ENCODE measurements at regions not wholly inside any gene's neighbourhood (a gene's known extent, or its start where the extent isn't known, plus 50 kb on each side); places are given as distances from the start of the nearest gene placed in this dataset.
"Not testable (repeated sequence)": the region's sequence is repeated elsewhere in the genome, so short reads cannot be mapped to it uniquely, and the experiment has no call there.

GRCh38 chr2:153268941-153269461, 209.6 kb downstream of the RPRM start:
- TF ChIP-seq, protein P1, sequence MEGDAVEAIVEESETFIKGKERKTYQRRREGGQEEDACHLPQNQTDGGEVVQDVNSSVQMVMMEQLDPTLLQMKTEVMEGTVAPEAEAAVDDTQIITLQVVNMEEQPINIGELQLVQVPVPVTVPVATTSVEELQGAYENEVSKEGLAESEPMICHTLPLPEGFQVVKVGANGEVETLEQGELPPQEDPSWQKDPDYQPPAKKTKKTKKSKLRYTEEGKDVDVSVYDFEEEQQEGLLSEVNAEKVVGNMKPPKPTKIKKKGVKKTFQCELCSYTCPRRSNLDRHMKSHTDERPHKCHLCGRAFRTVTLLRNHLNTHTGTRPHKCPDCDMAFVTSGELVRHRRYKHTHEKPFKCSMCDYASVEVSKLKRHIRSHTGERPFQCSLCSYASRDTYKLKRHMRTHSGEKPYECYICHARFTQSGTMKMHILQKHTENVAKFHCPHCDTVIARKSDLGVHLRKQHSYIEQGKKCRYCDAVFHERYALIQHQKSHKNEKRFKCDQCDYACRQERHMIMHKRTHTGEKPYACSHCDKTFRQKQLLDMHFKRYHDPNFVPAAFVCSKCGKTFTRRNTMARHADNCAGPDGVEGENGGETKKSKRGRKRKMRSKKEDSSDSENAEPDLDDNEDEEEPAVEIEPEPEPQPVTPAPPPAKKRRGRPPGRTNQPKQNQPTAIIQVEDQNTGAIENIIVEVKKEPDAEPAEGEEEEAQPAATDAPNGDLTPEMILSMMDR (IDR thresholded peaks at IDR 0.05), result no peak
- H3K27me3 ChIP-seq (ENCODE audit: control insufficient read depth, insufficient read depth, low read length), result no peaks in the 10 kb centered on the region
- H3K36me3 ChIP-seq (ENCODE audit: control insufficient read depth, insufficient read depth, low read length), result no peaks in the 10 kb centered on the region
- no peaks in the 10 kb centered on the region for H3K4me1 ChIP-seq
- H2AFZ ChIP-seq, result no peak overlapping the region
- H3K79me2 ChIP-seq, result no peaks in the 10 kb centered on the region
- no peak overlapping the region for H3K27ac ChIP-seq
- H3K4me3 ChIP-seq (ENCODE audit: low read depth, low read length), result no peak overlapping the region
- no peak overlapping the region for H3K4me2 ChIP-seq (ENCODE audit: low read length)
- no peaks in the 10 kb centered on the region for H3K9me3 ChIP-seq (ENCODE audit: control insufficient read depth, low read length)
- H3K9ac ChIP-seq, result no peak overlapping the region

DNA sequence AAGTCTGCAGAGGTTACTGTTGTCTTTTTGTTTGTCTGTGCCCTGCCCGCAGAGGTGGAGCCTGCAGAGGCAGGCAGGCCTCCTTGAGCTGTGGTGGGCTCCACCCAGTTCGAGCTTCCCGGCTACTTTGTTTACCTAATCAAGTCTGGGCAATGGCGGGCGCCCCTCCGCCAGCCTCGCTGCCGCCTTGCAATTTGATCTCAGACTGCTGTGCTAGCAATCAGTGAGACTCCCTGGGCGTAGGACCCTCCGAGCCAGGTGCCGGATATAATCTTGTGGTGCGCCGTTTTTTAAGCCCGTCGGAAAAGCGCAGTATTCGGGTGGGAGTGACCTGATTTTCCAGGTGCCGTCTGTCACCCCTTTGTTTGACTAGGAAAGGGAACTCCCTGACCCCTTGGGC, 221.7 kb downstream of the RPRM start:
- H3K9me3 ChIP-seq (ENCODE audit: control insufficient read depth, low read length); H3K79me2 ChIP-seq; H2AFZ ChIP-seq; H3K4me1 ChIP-seq; H3K27ac ChIP-seq; H3K27me3 ChIP-seq (ENCODE audit: control insufficient read depth, insufficient read depth, low read length); H3K4me2 ChIP-seq (ENCODE audit: low read length); H3K9ac ChIP-seq; H3K4me3 ChIP-seq (ENCODE audit: low read depth, low read length); H3K36me3 ChIP-seq (ENCODE audit: control insufficient read depth, insufficient read depth, low read length): not testable (repeated sequence)

- not testable (repeated sequence) for H3K4me3 ChIP-seq (ENCODE audit: low read depth, low read length); H3K36me3 ChIP-seq (ENCODE audit: control insufficient read depth, insufficient read depth, low read length); H3K9me3 ChIP-seq (ENCODE audit: control insufficient read depth, low read length); H3K9ac ChIP-seq; H3K4me1 ChIP-seq; H2AFZ ChIP-seq; H3K27ac ChIP-seq; H3K79me2 ChIP-seq; H3K27me3 ChIP-seq (ENCODE audit: control insufficient read depth, insufficient read depth, low read length); H3K4me2 ChIP-seq (ENCODE audit: low read length)
Measured at GRCh38 chr2:153246636-153247035, 231.9 kb downstream of the RPRM start.

GRCh38 chr2:153235516-153235915, 243.0 kb downstream of the RPRM start:
- Histone ChIP-seq H2AFZ (no peak overlapping the region), H3K4me2 (ENCODE audit: low read length) (no peak overlapping the region), H3K27ac (no peak overlapping the region), H3K79me2 (no peaks in the 10 kb centered on the region), H3K9me3 (ENCODE audit: control insufficient read depth, low read length) (no peaks in the 10 kb centered on the region), H3K36me3 (ENCODE audit: control insufficient read depth, insufficient read depth, low read length) (no peaks in the 10 kb centered on the region), H3K4me1 (no peaks in the 10 kb centered on the region), H3K27me3 (ENCODE audit: control insufficient read depth, insufficient read depth, low read length) (no peaks in the 10 kb centered on the region), H3K4me3 (ENCODE audit: low read depth, low read length) (no peak overlapping the region), H3K9ac (no peak overlapping the region)
- TF ChIP-seq, protein P1 (IDR thresholded peaks at IDR 0.05), result no peak

GRCh38 chr2:153232464-153232863, 246.1 kb downstream of the RPRM start:
- Histone ChIP-seq H3K4me3 (ENCODE audit: low read depth, low read length) (no peak overlapping the region), H3K4me1 (no peaks in the 10 kb centered on the region), H3K9ac (no peak overlapping the region), H2AFZ (no peak overlapping the region), H3K79me2 (no peaks in the 10 kb centered on the region), H3K27me3 (ENCODE audit: control insufficient read depth, insufficient read depth, low read length) (no peaks in the 10 kb centered on the region), H3K4me2 (ENCODE audit: low read length) (no peak overlapping the region), H3K9me3 (ENCODE audit: control insufficient read depth, low read length) (no peaks in the 10 kb centered on the region), H3K36me3 (ENCODE audit: control insufficient read depth, insufficient read depth, low read length) (no peaks in the 10 kb centered on the region), H3K27ac (no peak overlapping the region)
- TF ChIP-seq, protein P1 (IDR thresholded peaks at IDR 0.05), result no peak

GRCh38 chr2:153230977-153231376, 247.6 kb downstream of the RPRM start:
- Histone ChIP-seq H3K36me3 (ENCODE audit: control insufficient read depth, insufficient read depth, low read length) (no peaks in the 10 kb centered on the region), H3K27me3 (ENCODE audit: control insufficient read depth, insufficient read depth, low read length) (no peaks in the 10 kb centered on the region), H3K27ac (no peak overlapping the region), H2AFZ (no peak overlapping the region), H3K4me2 (ENCODE audit: low read length) (no peak overlapping the region), H3K4me1 (no peaks in the 10 kb centered on the region), H3K9ac (no peak overlapping the region), H3K4me3 (ENCODE audit: low read depth, low read length) (no peak overlapping the region), H3K9me3 (ENCODE audit: control insufficient read depth, low read length) (no peaks in the 10 kb centered on the region), H3K79me2 (no peaks in the 10 kb centered on the region)
- TF ChIP-seq, protein P1 (IDR thresholded peaks at IDR 0.05), result no peak

Measured in parathyroid adenoma (tissue), 2 donors.